Heart right ventricle (tissue), 16 donors: ENCODE measurements at regions not wholly inside any gene's neighbourhood (a gene's known extent, or its start where the extent isn't known, plus 50 kb on each side); places are given as distances from the start of the nearest gene placed in this dataset.

Source experiments
- ATAC-seq, 8 donors: fragments of 200-7000 bp; cut with Tn5 transposase; one replicate each; pipeline ENCODE4 v1.9.1; 2020; ENCODE audit warnings: mild to moderate bottlenecking in 8 of 8, moderate library complexity in 8 of 8, moderate number of reproducible peaks in 1 of 8
- DNase-seq, 2 donors: peaks; one replicate each; pipeline ENCODE4 v3.0.0-alpha.2; 2020
- H3K27ac ChIP-seq, 10 donors: fragments of 200-600 bp; sonication (generic) in 2 of 10; one replicate each; pipeline versions ENCODE4 v1.5.0 to v1.8.0; 2020 to 2022; ENCODE audit warnings: mild to moderate bottlenecking in 3 of 10
- H3K27me3 ChIP-seq, 7 donors: fragments of 200-600 bp; one replicate each; pipeline ENCODE4 v1.8.0; 2021 to 2022; ENCODE audit warnings: mild to moderate bottlenecking in 2 of 7
- H3K36me3 ChIP-seq, 9 donors: fragments of 200-600 bp; sonication (generic) in 1 of 9; one replicate each; pipeline versions ENCODE4 v1.5.0 to v1.8.0; 2020 to 2022; ENCODE audit warnings: mild to moderate bottlenecking in 2 of 9
- H3K4me1 ChIP-seq, 9 donors: fragments of 200-600 bp; sonication (generic) in 1 of 9; one replicate each; pipeline versions ENCODE4 v1.5.0 to v1.8.0; 2020 to 2022; ENCODE audit warnings: mild to moderate bottlenecking in 4 of 9
- H3K4me3 ChIP-seq, 10 donors: fragments of 200-600 bp; sonication (generic) in 2 of 10; one replicate each; pipeline versions ENCODE4 v1.5.0 to v1.8.0; 2020 to 2022; ENCODE audit warnings: mild to moderate bottlenecking in 7 of 10, moderate library complexity in 2 of 10
- H3K9me3 ChIP-seq, 11 donors: fragments of 200-600 bp in 10 of 11; sonication (generic) in 2 of 11; one replicate each; pipeline versions ENCODE4 v1.5.0 to v1.8.0; 2013 to 2022; ENCODE audit warnings: mild to moderate bottlenecking in 2 of 11, control low read depth in 1 of 11, moderate library complexity in 1 of 11
- WGBS, 2 donors: extraction: QIAGEN DNeasy Blood & Tissue Kit; methylation state at CpG; one replicate each; pipeline ENCODE4 v1.1.7; 2013; ENCODE audit warnings: inconsistent platforms in 1 of 2; 5-methylcytosine and 5-hydroxymethylcytosine counted together
- intact Hi-C, 10 donors: fragments of 100-400 bp; cut with DNase I; formaldehyde crosslinking; loops; one replicate each; pipeline versions ENCODE4 v1.11.1 to v1.14.2; 2022
- TF ChIP-seq, protein P1 (sequence below), 9 donors: fragments of 200-600 bp; sonication (generic) in 2 of 9; IDR thresholded peaks; one replicate each; pipeline versions ENCODE4 v1.5.0 to v1.8.0; 2021 to 2022; ENCODE audit warnings: antibody characterized with exemption in 9 of 9, mild to moderate bottlenecking in 5 of 9, moderate library complexity in 1 of 9
- donor health status: Arrhythmogenic right ventricular cardiomyopathy.
- donor health status: ischemic (EF 13 %, LVEDD 7.1; RV severe dilation, severe dysfunction).
- donor health status: healthy with polysubstance abuse.
- donor health status: DM: no; HTN: yes; CAD: no.
- donor health status: DM: no; HTN: no; CAD: no.
- donor health status: ischemic (EF 25% LVEDD 6.9; RV normal size, moderate dysfunction).
- donor health status: ischemic (EF 25% LVEDD 5.7; RV mildly dilated, moderate dysfunction).
- donor health status: healthy.
- donor health status: DM: yes; HTN: yes; CAD: no.
- donor health status: Ischemic cardiomyopathy.
- donor health status: ischemic (EF 35%, LVEDD 5.7; RV mildly dilated, moderate dysfunction).
- donor health status: nonischemic (EF 11% LVEDD 7.7; RV severe dilation, severe dysfunction).
- donor health status: DM: yes; HTN: yes; CAD: no.
- donor health status: PGD.
- donor health status: ischemic (EF 29% LVEDD 5.4; RV normal size, mild dysfunction).
- donor health status: nonischemic (EF 23%, LVEDD 6.1; RV moderate dilation, normal function).

DNA sequence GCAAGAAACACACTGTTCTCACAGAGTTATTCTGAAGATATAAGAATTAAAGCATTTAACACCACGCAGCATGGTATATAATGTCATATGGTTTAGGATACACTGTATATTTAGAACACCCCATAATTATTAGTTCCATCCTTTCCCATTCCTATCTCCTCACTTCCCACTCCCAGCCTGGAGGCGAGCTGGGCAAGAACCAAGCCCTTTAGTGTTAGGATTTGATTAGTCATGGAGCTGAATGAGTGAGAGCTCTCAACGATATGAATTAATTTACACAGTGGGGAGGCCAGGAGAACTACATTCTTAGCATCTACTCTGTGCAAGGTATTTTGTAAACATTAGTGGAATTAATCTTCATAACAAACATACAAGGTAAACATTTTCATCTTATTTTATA is 934.3 kb downstream of the DIAPH3 start:
- ATAC-seq (no peak), DNase-seq (no peak)
- WGBS, 2 donors, result 94 to 97% methylated on average over 3 of the region's 3 CpGs
- H3K36me3 ChIP-seq, result no peaks in the 10 kb centered on the region
- no peak overlapping the region for H3K27ac ChIP-seq
- TF ChIP-seq, protein P1, sequence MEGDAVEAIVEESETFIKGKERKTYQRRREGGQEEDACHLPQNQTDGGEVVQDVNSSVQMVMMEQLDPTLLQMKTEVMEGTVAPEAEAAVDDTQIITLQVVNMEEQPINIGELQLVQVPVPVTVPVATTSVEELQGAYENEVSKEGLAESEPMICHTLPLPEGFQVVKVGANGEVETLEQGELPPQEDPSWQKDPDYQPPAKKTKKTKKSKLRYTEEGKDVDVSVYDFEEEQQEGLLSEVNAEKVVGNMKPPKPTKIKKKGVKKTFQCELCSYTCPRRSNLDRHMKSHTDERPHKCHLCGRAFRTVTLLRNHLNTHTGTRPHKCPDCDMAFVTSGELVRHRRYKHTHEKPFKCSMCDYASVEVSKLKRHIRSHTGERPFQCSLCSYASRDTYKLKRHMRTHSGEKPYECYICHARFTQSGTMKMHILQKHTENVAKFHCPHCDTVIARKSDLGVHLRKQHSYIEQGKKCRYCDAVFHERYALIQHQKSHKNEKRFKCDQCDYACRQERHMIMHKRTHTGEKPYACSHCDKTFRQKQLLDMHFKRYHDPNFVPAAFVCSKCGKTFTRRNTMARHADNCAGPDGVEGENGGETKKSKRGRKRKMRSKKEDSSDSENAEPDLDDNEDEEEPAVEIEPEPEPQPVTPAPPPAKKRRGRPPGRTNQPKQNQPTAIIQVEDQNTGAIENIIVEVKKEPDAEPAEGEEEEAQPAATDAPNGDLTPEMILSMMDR (IDR thresholded peaks at IDR 0.05), result no peak
- H3K4me3 ChIP-seq, result no peak overlapping the region
- intact Hi-C loops, result no loop called here
- H3K4me1 ChIP-seq, result no peaks in the 10 kb centered on the region
- no peaks in the 10 kb centered on the region for H3K9me3 ChIP-seq
- H3K27me3 ChIP-seq, result peaks cover 0 to 3% (median 0%) of the 10 kb centered on the region in 7 donors

DNA sequence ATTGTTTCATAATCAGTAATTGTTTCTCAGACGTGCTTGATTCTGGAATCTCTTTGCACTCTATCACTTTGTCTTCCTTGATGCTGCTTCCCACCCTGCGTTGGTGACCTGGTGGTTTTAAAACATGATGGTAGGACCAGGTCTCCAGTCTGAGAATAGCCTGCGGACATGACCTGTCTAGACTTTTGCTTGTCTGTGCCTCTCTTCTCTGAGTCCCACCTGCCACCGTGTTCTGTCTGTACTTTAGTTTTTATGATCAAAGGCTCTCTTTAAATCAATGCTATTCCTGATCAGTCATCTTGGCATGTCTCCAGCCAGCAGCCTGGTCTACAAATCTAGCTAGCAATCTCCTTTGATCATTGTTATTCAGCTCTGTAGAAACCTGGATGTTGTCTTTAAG is 933.9 kb downstream of the DIAPH3 start:
- Histone ChIP-seq H3K4me1 (no peaks in the 10 kb centered on the region), H3K27ac (no peak overlapping the region), H3K36me3 (no peaks in the 10 kb centered on the region), H3K27me3 (peaks cover 0 to 3% (median 0%) of the 10 kb centered on the region in 7 donors), H3K9me3 (no peaks in the 10 kb centered on the region), H3K4me3 (no peak overlapping the region)
- 84 to 88% methylated on average over 4 of the region's 4 CpGs for WGBS, 2 donors
- intact Hi-C loops, result no loop called here
- TF ChIP-seq, protein P1 (IDR thresholded peaks at IDR 0.05), result no peak
- DNase-seq (no peak), ATAC-seq (no peak)

DNA sequence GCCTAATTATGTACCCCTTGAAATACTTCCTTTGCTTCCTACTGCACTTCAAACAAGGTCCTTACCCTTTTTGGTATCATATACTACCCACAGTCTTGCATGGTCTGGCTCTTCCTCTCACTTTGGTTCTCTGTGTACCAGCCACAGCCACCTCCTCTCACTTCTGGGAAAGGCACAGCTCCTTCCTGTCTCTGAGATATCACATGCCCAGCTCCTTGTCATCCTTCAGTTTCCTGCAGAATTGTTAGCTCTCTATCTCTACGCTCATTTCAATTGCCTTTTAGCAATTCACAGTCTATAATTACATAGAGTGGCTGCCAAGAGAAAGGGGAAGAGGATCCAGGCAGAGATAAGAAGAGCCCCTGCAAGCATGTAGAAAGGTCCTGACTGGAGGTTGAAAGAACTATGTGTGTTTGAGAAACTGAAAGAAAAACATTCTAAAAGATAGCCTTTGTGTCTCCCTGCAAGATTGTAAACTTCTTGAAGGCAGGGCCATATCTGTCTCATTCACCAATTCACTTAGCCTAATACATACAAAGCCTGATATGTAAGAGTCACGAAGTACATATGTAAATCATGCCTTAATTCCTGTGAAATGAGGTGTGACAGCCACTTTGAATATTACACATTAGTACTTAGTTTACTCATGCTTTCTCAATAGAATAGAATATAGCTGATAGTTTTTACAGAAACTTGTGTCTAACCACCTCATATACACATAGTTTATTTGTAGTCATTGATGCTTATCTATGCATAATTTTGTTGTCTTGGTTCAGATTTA is 933.1 kb downstream of the DIAPH3 start:
- no peak overlapping the region for H3K4me3 ChIP-seq

DNA sequence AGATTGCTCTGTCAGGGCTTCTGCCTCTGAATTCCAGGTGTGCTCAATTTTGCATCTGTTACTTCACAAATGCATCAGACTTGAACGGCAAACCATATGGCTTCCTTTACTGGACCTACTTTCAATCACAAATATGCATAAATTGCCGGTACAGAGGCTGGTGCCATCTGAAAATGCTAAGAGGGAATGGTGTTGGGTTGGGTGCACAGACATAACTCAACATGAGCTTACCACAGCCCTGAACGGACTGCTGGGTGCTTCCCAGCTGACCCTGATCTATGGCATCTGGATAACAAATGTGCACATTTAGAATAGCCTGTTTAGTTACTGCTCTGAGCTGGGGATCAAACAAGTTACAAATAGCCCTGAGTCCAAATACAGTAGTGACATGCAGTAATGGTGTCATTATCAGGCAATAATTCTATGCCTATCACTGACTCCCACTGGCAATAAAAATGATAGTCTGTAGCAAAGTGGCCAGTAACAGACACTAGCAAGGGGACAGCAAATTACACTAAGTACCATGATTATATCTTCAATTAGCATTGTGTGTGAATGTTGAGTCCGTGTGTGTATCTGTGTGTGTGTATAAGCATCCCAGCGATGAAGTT is 927.3 kb downstream of the DIAPH3 start:
- Histone ChIP-seq H3K27ac (no peak overlapping the region), H3K4me1 (no peaks in the 10 kb centered on the region), H3K9me3 (no peaks in the 10 kb centered on the region), H3K36me3 (no peaks in the 10 kb centered on the region), H3K27me3 (no peaks in the 10 kb centered on the region), H3K4me3 (no peak overlapping the region)
- intact Hi-C loops, result no loop called here
- DNase-seq, result no peak
- 85 to 91% methylated on average over 5 of the region's 5 CpGs for WGBS, 2 donors
- no peak for ATAC-seq
- TF ChIP-seq, protein P1 (IDR thresholded peaks at IDR 0.05), result no peak

More for the DNA sequence above, 933.1 kb downstream of the DIAPH3 start:
- H3K36me3 ChIP-seq, result no peaks in the 10 kb centered on the region
- H3K9me3 ChIP-seq, result no peaks in the 10 kb centered on the region
- intact Hi-C loops, result no loop called here
- 59 to 77% methylated on average over 2 of the region's 2 CpGs for WGBS, 2 donors
- no peaks in the 10 kb centered on the region for H3K4me1 ChIP-seq
- peaks cover 0 to 3% (median 0%) of the 10 kb centered on the region in 7 donors for H3K27me3 ChIP-seq
- H3K27ac ChIP-seq, result no peak overlapping the region
- ATAC-seq (no peak), DNase-seq (no peak)
- TF ChIP-seq, protein P1 (IDR thresholded peaks at IDR 0.05), result no peak
